Smooth muscle cell of the brain vasculature (primary cell): ENCODE measurements at regions not wholly inside any gene's neighbourhood (a gene's known extent, or its start where the extent isn't known, plus 50 kb on each side); places are given as distances from the start of the nearest gene placed in this dataset.

ENCODE experiments used
- DNase-seq: peaks from one replicate; pipeline ENCODE4 v3.0.0-alpha.2; 2012; ENCODE audit warnings: low read depth, low spot score

GRCh38 chr10:111804781-111805180 lies 378.8 kb downstream of the GPAM start:
- DNase-seq = no peak

- no peak for DNase-seq
Observed at GRCh38 chr10:111811517-111811916, 372.0 kb downstream of the GPAM start.

DNA sequence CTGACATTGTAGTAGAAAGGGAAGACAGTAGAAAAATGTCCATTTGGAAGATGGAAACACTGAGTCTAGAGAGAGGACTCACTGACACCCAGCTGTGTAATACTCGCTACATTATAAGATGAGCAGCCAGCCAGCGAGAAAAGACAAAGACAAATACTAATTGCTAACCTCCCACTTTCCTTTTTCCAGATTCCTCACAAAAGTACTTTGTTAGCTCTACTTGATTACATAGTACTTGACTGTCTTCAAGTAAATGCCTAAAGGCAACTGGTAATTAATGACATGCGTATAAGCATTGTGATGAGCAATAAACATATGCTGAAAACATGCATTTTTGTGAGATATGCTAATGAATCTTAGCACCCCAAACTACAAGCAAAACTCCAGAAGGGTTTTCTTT lies 363.1 kb downstream of the GPAM start:
- DNase-seq = no peak

GRCh38 chr10:111821871-111822270 lies 361.7 kb downstream of the GPAM start:
- DNase-seq = no peak

DNA sequence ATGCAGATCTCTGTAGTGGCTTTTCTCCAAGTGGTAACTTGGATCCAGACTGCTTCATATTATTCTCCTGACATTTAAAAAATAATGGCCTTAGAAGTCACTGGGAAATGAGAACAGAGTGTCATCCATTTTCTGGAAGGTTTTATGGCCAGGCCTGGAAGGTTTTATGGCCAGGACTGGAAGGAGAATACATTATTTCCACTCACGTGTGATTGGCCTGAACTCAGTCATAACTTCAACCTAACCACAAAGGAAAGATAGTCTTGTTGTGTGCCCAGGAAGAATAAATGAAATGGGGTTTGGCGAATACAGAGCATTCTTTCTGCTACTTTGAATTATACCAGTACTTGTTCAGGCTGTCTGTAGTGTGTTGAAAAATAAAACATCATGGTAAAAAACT lies 360.9 kb downstream of the GPAM start:
- DNase-seq = no peak

GRCh38 chr10:111824128-111824527 lies 359.4 kb downstream of the GPAM start:
- DNase-seq = no peak

DNA sequence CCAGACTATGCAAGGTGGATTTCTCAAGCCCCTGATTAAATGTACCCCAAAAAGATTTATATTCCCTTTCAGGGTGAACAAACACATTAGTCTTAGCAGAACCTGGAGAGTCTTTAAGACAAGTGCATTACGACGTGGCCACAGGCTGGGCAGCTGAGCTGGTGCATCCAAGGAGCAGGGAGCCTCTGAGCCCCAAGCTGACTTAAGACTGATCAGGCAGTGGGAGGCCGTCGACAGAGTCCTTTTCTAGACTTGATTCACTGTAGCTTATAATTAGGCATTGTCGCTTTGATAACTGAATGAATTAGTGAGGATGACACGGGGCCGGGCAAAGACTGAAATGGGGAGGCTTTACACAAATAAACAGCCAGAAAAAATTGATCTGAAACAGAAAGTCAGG lies 353.2 kb downstream of the GPAM start:
- DNase-seq = no peak

GRCh38 chr10:111831058-111831457 lies 352.5 kb downstream of the GPAM start:
- no peak for DNase-seq

- DNase-seq = no peak
Observed at GRCh38 chr10:111833251-111833650, 350.3 kb downstream of the GPAM start.

DNA sequence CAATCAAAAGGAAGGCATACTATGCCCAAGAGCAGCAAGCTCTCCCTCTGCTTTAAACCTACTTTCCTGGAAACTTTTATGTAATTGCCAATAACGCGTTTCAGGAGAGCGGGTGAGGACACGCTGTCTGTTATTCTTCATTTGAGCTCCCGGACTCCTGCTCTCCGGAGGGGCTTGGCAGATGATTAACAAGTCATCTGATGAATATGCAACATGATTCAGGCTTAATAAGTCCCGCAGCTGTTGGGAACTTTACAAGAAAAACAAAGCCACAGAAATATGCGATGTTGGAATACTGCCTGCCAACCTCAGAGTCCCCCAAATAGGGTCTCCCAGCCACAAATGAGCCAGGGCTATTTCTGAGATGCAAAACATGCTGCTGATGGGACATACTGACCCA lies 348.0 kb downstream of the GPAM start:
- DNase-seq = no peak

GRCh38 chr10:111836064-111836463 lies 347.5 kb downstream of the GPAM start:
- no peak for DNase-seq

GRCh38 chr10:111836571-111836970 lies 347.0 kb downstream of the GPAM start:
- DNase-seq = no peak

DNA sequence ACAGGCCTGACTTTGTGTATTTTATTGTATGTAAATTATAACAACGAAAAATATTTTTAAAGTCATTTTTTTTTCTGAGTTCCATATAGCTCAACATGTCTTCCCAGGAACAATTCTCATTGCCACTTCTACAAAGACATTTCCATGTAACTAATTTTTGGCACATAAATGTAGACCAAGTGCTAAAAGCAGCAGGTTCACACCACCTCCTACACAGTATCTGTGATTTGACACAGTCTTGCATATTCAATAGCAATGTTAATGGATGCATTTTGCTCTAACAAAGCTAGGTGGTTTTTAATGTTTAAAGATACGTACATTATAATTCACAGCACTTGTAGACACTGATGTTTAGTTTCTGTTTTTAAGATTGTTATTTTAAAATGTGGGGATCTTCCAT lies 346.5 kb downstream of the GPAM start:
- DNase-seq = no peak

DNA sequence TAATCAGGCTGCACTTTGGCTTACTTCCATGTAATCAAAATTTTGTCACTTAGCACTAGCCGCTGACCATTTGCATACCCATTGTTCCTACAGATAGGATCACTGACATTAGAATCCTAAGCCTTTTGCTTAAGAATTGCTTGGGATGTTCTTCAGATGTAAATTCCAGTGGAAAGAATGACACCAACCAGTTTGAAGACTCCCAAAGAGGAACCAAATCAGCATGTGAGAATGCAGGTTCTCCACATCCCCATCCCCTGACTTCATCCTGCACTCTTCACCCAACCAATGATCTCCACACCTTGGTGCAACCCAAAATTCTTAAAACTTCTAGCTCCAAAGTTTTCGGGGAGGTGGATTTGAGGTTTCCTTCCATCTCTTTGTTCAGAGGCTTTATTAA lies 345.6 kb downstream of the GPAM start:
- DNase-seq = no peak

DNA sequence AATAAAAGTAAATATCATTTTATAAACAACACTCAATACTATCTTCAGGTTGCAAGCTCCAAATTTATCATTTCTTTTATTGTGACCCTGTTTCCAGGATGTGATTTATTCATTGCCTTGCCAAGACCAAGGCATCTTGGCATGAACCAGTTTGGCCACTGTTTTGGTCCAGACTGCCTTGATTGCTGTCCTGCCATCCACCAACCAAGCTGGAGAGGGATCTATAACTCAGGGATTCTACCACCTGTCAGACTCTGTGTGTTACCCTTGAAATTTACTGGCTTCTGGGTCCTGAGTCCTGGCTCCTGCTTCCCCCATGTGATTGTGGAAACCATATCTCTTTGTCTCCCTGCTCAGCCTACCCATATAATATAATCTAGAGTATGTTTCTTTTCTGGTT lies 343.0 kb downstream of the GPAM start:
- DNase-seq = no peak

DNA sequence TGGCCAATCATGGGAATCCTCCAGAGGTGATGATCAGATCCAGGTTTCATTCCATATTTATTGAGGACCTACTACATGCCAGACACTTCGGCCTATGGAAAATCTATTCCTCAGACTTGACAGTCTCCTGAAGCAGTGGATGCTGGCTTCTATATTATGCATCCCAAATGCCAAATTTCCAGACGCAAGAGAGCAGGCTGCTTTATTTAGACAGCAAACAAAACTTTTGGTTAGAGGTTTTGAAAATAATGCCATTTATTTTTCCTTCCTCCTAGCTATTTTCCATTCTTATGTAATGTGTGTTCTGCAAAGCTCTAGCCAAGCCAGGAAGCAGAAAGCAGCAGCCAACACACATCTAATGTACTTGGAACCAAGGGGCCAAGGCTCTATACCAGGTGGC lies 330.8 kb downstream of the GPAM start:
- DNase-seq = no peak

GRCh38 chr10:111856631-111857030 lies 326.9 kb downstream of the GPAM start:
- no peak for DNase-seq

DNA sequence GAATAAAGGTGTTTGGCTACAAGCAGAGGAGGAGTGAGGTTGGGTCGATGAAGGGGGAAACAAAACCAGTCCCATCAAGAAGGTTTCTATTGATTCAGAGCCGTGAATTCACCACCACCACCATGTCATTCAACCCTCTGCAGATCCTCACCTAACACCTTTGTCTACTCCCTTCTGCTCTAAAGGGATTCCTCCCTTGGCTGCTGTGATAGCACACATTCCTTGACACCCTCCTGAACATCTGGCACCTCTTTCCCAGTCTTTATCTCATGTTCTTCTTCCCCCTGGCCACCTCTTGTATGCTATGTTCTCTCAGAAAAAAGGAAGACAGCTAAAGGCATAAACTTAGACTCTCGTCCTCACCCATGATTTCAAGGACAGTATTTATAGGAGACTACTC lies 318.0 kb downstream of the GPAM start:
- DNase-seq = no peak

GRCh38 chr10:111871458-111871857 lies 312.1 kb downstream of the GPAM start:
- no peak for DNase-seq

- no peak for DNase-seq
Observed at GRCh38 chr10:111872591-111872990, 311.0 kb downstream of the GPAM start.

DNA sequence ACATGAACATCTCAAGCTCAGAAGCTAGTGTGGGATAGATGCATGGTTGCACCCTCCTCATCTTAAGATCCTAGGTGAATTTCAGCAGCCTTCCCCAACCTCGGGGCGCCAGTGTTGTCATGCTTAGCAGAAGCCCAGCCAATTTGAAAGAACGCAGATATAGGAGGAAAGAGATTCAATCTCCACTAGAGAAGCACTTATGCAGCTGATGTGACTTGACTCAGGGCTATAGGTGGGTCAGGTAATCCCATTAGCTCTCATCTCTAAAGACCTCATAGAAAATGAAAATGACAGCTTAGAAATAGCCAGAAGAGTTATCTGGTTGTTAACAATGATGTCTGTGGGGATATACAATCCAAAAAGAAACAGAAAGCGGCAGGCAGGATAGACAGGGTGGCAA lies 310.5 kb downstream of the GPAM start:
- DNase-seq = no peak

DNA sequence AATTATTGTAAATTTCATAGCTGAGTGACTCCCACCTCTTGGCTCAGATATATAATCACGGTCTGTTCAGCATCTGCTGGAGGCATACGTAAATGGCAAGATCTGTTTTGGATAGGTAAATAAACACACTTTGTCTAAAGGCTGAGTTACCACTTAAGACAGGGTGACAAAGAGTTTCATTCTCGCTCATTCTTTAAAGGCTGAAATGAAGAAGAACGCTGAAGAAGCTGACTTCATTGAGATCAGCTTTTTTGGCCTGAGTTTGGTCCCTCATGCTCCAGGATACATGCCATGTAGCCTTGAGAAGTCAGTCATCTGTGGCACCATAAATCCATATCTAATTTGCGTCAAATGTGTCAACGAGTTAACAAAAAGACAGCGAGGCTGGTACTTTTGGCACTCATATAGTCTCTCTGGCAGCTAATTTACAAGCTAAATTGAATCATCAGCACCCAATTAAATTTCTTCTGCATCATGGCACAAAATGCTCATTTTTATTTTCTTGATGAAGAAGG lies 309.9 kb downstream of the GPAM start:
- DNase-seq = no peak

DNA sequence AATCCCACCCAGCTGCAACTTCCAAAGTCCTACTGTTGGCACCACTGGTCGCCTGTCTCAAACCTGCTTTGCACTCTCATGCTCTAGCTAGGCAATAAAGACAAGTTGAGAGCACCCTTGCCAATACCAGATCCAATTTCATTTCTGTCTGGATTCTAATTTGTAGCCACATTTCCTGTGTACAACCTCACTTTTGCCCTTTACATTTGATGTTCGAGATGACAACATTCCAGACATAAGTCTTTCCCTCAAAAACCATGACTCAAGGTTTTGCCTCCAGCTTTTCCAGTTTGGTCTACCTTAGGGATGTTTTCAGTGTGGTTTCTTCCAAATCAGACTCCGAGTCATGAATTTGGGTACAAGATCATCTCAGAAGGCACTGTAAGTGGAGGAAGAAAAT lies 309.0 kb downstream of the GPAM start:
- DNase-seq = no peak

GRCh38 chr10:111875725-111876124 lies 307.8 kb downstream of the GPAM start:
- no peak for DNase-seq

GRCh38 chr10:111877258-111877657 lies 306.3 kb downstream of the GPAM start:
- DNase-seq = no peak
